GM18520 (cell line): ENCODE measurements at regions not wholly inside any gene's neighbourhood (a gene's known extent, or its start where the extent isn't known, plus 50 kb on each side); places are given as distances from the start of the nearest gene placed in this dataset.

Experiments used
- ATAC-seq: cut with Tn5 transposase; IDR thresholded peaks from one replicate; pipeline ENCODE4 v1.9.1; 2021; ENCODE audit not compliant: unreplicated experiment

- no peak for ATAC-seq
These were observed 136.7 kb upstream of the MYCN start for GRCh38 chr2:15803543-15804245.

DNA sequence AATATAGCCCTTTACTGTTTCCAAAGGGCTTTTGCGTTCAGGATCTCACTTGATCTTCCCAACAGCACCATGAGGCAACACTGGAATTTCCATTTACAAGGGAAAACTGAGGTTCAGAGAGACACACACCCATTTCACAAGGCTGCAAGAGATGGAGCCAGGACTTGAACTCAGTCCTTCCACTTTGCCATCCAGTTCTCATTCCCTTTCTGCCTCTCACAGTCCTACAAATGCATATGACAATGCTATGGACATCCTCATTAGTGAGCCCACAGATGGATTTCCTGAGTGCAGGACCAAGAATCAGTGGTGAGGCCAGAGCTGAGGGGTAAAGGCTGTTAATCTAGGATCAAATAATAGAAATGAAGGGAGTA is 136.1 kb upstream of the MYCN start:
- ATAC-seq = no peak

DNA sequence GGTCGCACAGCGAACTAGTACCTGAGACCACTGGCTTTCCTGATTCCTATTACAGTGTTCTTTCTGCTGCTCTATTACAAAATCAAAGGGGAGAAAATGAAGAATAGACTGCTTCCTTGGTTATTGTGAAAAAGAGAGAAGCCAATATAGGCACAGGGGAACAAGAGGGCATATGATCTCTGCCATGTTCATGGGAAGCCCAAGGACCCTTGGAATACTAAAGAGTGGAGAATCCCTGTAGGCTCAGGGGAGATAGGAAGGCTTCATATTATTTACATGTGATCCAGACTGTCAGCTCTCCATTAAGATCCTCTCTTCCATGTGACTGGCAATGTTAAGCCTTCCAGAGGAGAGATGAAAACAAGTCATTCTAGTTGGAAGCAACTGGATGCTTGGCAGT is 135.7 kb upstream of the MYCN start:
- no peak for ATAC-seq

DNA sequence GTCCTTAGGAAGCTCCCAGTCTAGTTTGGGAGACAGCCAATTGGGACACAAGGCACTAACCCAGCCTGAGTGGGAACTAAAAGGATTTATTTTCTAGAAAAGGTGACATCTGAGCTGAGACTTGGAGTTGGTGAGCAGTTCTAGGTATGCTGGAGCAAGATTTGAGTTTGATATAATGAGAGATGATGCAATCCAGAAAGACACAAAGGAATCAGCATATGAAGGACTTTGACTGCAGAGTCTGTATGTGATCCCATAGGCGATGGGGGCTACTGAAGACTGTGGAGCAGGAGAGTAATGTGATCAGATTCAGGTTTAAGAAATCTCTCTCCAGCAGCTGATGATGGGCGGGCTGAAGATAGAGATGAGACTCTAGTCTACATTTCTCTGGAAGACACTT is 135.1 kb upstream of the MYCN start:
- ATAC-seq = no peak

DNA sequence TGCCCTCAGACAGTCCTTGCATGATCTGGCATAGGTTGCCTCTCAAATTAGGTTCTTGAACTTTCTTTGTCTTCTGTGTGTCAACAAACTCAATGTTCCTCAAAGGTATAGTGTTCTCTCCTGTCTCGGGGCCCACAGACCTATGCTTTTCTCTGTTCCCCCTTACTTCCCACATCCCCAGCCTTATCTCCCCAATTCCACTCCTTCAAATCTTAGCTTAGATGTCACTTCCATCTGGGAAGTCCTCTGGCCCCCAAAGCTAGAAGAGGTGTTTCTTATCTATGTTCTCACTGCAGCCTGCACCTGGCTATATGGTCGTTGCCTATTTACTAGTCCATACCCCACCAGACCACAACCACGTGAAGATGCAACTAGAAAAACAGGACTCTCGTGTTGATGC is 134.6 kb upstream of the MYCN start:
- ATAC-seq = no peak

GRCh38 chr2:15806801-15807417 is 133.4 kb upstream of the MYCN start:
- no peak for ATAC-seq

GRCh38 chr2:15807418-15808203 is 132.7 kb upstream of the MYCN start:
- no peak for ATAC-seq

- no peak for ATAC-seq
These were observed 132.0 kb upstream of the MYCN start for GRCh38 chr2:15808204-15808910.

DNA sequence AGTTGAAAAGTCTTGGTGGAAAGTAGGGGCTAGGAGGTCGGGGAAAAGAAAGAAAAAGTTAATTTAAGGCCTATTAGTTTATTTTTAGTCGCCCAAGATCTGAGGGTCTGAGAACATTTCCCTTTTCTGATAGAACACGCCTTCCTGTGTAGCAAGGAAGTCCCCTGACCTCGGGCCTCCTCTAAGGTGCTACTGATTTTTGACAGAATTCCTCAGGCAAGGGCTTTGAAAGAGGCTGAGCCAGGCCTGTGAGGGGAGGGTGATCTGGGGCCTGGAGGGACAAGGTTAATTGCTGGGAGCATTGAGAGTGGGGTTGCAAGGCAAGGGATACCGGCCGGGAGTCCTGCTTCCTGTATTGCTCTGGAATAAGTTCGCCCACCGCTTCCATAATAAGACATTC is 131.4 kb upstream of the MYCN start:
- ATAC-seq = no peak

DNA sequence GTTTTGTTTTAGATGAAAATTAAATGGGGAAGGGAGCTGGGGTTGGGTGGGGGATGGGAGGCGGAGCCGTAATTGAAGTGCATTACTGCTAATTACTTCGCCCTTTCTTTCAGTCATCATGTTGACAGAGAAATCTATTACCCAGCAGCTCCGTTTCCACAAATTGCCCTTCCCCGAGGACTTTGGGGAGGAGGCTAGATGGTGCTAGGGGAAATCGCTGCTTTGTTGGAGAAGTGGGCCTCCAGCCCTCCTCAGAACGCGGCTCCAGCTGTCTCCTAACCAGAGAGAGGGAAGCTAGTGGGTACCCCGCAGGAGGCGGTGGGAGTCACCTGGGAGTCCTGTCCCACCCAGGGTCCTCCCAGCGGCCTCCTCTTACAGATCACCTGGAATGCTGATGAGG is 130.9 kb upstream of the MYCN start:
- ATAC-seq = no peak

GRCh38 chr2:15810477-15811150 is 129.7 kb upstream of the MYCN start:
- no peak for ATAC-seq

- ATAC-seq = no peak
These were observed 129.0 kb upstream of the MYCN start for GRCh38 chr2:15811367-15811766.

GRCh38 chr2:15812187-15812780 is 128.1 kb upstream of the MYCN start:
- ATAC-seq = no peak

DNA sequence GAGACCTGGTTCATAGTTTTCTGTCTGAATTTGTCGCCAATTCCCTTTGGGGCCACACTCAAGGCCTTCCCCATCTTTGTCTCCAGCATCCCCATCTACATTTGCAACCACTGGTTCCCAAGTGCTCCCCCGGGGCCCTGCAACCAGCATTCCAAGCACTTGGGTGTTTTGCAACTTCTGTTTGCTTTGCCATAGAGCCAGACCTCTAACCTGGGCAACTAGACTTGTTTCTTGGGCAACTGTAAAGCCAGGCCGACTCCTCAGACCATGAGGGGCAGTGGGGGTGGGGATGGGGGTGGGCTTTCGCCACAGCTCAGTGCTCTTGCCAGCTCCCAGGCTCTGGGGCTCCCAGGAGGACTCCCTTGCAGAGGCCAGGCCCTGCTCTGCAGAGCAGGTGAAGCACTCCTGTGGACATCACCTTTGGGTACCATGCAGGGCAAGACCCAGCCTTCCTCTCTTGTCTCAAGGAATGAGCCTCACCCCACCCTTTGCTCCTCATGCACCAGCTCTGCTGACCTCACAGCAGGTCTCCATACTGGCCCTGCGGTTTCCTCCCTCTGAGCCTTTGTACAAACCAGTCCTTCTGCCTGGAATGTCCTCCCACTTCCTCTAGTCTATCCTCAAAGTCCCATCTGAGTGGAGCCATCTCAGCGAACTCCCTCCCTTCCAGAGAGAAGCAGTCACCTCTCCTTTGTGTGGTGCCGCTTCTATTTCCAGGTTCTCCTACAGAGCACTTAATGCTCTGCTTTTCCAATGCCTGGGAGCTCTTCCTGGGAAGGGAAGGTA is 126.7 kb upstream of the MYCN start:
- no peak for ATAC-seq

DNA sequence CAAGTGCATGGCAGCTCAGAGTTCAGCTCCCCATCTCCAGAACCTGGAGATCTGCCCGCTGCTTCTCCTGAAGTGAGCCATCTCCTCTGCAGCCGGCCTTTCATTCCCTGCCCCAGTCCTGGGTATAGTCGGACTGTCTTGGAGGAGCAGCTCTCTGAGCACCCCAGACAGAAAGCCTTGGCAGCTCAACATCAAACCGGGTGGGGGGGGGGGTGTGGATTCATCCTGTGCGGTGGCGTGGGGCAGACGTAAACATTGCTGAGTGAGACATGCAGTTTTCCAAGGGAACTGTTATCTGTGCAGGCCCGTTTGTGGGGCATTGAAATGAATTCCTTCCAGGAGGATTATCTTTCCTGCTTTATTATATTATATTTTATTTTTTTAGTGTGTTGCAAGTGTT is 125.9 kb upstream of the MYCN start:
- no peak for ATAC-seq

DNA sequence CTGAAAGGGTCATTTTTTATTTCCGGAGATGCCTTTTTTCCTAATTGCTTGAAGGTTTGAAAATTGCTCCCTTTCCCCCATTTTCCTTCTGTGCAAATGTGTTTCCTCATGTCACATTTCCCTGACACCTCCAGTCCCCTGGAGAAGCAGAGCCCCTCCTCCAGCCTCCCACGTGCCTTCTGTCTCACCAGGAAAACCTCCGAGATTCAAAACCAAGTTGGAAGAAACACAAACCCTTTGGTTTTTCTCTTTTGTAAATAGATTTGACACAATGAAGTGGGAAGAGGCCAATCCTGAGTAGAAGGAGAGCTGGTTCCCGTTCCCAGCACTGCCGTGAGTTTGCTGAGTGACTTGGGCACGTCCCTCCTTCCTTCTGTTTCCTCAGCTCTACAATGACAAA is 125.4 kb upstream of the MYCN start:
- ATAC-seq = no peak

DNA sequence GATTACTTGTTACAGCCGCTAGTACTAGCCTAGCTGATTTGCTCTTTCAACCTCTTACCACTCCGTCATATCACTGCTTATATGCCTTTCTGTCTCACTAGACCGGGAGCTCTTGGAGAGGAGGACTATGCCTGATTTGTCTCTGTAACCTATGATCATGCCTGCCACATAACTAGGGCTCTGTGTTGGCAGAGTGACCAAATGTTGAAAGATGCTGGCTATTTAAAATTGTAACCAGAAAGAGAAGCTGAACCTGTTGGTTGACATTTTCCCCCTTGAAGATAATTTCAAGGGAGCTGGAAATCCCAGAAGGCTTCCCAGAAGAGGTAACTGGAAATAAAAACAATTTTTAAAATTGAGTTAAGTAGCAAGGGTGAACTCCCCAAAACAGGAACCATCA is 124.1 kb upstream of the MYCN start:
- no peak for ATAC-seq

DNA sequence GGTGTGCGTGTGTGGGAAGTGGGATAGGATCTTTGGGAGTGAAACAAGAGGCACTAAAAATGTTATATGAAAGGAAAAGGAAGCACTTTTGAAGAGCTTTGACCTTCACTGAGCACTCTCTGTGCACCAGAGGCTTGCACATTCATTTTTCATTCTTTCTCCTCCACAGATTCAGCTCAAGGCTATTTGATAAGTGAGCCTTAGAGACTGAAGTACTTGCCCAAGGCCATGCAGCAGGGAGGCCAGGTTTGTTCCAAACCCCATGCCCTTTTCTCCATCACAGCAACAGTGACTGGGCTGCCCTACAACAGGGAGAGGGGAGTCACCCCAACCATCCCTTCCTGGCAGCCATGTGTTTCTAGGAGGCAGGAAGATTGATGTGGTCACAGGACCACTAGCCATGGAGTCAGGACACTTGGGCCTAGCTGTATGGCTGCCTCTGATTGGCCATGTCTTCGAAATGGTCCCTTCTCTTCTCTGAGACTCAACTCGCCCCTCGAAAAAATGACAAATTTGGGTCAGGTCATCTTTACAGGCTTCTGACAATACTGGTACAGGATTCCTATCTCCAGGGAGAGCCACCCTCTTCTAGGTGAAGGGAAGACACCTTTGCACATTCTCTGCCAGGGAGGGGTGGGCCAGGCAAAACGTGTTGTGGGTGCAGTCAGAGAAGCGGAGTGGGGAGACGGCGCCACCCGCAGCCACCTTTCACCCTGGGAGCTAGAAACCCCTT is 123.5 kb upstream of the MYCN start:
- no peak for ATAC-seq

- ATAC-seq = no peak
These were observed 122.6 kb upstream of the MYCN start for GRCh38 chr2:15817748-15818147.
